GM12892 (cell line): ENCODE measurements at regions not wholly inside any gene's neighbourhood (a gene's known extent, or its start where the extent isn't known, plus 50 kb on each side); places are given as distances from the start of the nearest gene placed in this dataset.
"Not testable (repeated sequence)": the region's sequence is repeated elsewhere in the genome, so short reads cannot be mapped to it uniquely, and the experiment has no call there.

ENCODE experiments used
- DNase-seq: peaks from one replicate; pipeline ENCODE4 v3.0.0; 2011; ENCODE audit not compliant: insufficient read length
- FAIRE-seq: peaks from 2 replicates; lab custom pipeline; 2011; peaks lifted over from hg19 to GRCh38; lab: Jason Lieb, UNC
- POLR2A ChIP-seq: IDR thresholded peaks from 2 replicates; pipeline ENCODE4 v1.6.1; 2011; ENCODE audit warnings: low read depth, low read length, control low read depth
- POLR2AphosphoS5 ChIP-seq: IDR thresholded peaks from 2 replicates; pipeline ENCODE4 v1.6.1; 2011; ENCODE audit warnings: low read depth, low read length, control low read depth
- TAF1 ChIP-seq: IDR thresholded peaks from 2 replicates; pipeline ENCODE4 v1.6.1; 2011; ENCODE audit warnings: low read depth, mild to moderate bottlenecking, control low read depth, low read length, borderline replicate concordance

DNA sequence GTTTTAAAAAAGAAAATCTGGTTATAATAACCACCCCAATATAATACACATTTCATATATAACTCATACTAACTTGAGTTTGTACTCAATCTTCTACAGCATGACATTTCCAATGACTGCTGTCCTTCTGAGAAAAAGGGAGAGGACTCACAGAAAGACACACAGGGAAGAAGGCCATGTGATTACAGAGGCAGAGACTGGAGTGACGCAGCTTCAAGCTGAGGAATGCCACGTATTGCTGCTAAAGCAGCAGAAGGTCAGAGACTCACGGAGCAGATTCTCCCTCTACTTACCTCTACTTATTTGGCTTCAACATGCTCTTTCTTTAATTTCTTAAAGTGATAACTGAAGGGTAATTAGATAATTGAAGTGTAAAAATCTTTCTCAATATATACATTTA, 753.5 kb upstream of the PKDCC start:
- TF ChIP-seq TAF1: no peak
- TF ChIP-seq POLR2A: no peak
- no peak for TF ChIP-seq POLR2AphosphoS5
- no peak for FAIRE-seq
- DNase-seq: no peak

- no peak for DNase-seq
- no peak for TF ChIP-seq TAF1
- TF ChIP-seq POLR2A: no peak
- no peak for TF ChIP-seq POLR2AphosphoS5
- FAIRE-seq: no peak
These were observed 734.7 kb upstream of the PKDCC start for GRCh38 chr2:41313082-41313481.

- no peak for DNase-seq
- no peak for TF ChIP-seq POLR2AphosphoS5
- no peak for TF ChIP-seq TAF1
- no peak for TF ChIP-seq POLR2A
- FAIRE-seq: no peak
These were observed 733.2 kb upstream of the PKDCC start for GRCh38 chr2:41314511-41315070.

- no peak for FAIRE-seq
- no peak for TF ChIP-seq POLR2A
- TF ChIP-seq POLR2AphosphoS5: no peak
- no peak for TF ChIP-seq TAF1
- DNase-seq: no peak
These were observed 728.4 kb upstream of the PKDCC start for GRCh38 chr2:41319437-41319836.

GRCh38 chr2:41320491-41320890, 727.3 kb upstream of the PKDCC start:
- no peak for TF ChIP-seq POLR2AphosphoS5
- no peak for TF ChIP-seq POLR2A
- no peak for TF ChIP-seq TAF1
- FAIRE-seq (no peak), DNase-seq (no peak)

DNA sequence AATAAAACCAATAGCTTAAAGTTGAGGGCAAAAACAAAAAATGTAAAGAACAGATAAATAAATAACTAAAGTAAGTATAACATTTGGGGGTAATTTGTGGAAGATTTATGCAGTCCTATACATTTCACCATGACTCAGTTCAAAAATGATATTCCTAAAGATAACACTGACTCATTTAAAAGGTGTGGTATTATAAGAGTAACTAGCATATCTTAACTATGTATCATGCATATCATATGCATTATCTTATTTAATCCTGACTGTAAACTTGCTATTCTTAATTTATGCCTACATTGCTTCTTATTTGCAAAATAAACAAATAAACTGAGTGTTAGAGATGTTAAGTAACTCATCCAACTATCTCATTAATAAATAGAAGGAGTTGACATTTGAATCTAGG, 726.5 kb upstream of the PKDCC start:
- TF ChIP-seq POLR2A: no peak
- no peak for TF ChIP-seq TAF1
- no peak for TF ChIP-seq POLR2AphosphoS5
- no peak for FAIRE-seq
- DNase-seq: no peak

DNA sequence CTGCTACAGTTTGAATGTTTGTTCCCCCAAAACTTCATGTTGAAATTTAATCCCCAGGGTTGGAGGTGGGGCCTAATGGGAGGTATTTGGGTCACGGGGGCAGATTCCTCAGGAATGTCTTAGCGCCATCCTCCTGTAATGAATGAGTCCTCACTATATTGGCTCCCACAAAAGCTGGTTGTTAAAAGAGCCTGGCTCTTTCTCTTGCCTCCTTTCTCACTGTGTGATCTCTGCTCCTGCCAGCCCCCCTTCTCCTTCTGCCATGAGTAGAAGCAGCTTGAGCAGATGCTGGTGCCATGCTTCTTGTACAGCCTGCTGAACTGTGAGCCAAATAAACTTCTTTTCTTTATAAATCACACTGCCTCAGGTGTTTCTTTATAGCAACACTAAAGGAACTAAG, 721.0 kb upstream of the PKDCC start:
- DNase-seq (no peak), FAIRE-seq (no peak)
- no peak for TF ChIP-seq POLR2A

DNA sequence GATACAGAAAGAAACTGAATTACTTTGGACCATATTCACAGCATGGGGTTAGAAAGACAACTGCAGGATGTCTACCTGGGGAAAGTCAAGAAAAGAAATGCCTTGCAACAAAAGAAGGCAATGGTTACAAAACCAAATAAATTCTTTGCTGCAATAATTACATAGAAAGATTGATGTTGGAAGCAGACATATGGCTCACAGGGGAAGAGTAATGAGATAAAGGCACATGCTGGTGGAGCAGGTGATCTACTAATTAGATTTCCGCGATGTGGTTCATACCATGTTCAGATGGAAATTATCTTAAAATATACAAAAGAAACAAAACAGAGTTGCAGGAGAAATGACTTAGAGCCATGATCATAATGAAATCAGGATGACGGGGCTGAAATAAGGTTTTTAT, 718.8 kb upstream of the PKDCC start:
- no peak for TF ChIP-seq POLR2AphosphoS5
- DNase-seq (no peak), FAIRE-seq (no peak)

- FAIRE-seq (no peak), DNase-seq (no peak)
- TF ChIP-seq POLR2A (no peak), TAF1 (no peak)
These were observed 713.7 kb upstream of the PKDCC start for GRCh38 chr2:41334159-41334558.

GRCh38 chr2:41335573-41335972, 712.2 kb upstream of the PKDCC start:
- DNase-seq, FAIRE-seq: not testable (repeated sequence)

GRCh38 chr2:41337956-41338355, 709.9 kb upstream of the PKDCC start:
- TF ChIP-seq POLR2A: no peak
- TF ChIP-seq TAF1: no peak
- TF ChIP-seq POLR2AphosphoS5: no peak
- no peak for FAIRE-seq
- no peak for DNase-seq

- TF ChIP-seq POLR2A (no peak), POLR2AphosphoS5 (no peak), TAF1 (no peak)
- DNase-seq (no peak), FAIRE-seq (no peak)
These were observed 703.3 kb upstream of the PKDCC start for GRCh38 chr2:41344529-41344928.

GRCh38 chr2:41353060-41353459, 694.8 kb upstream of the PKDCC start:
- DNase-seq (no peak), FAIRE-seq (no peak)
- no peak for TF ChIP-seq POLR2AphosphoS5
- no peak for TF ChIP-seq TAF1
- no peak for TF ChIP-seq POLR2A

GRCh38 chr2:41355794-41356193, 692.0 kb upstream of the PKDCC start:
- no peak for TF ChIP-seq TAF1
- TF ChIP-seq POLR2AphosphoS5: no peak
- no peak for TF ChIP-seq POLR2A
- FAIRE-seq (no peak), DNase-seq (no peak)
